ENCODE measurements at regions not wholly inside any gene's neighbourhood (a gene's known extent, or its start where the extent isn't known, plus 50 kb on each side); places are given as distances from the start of the nearest gene placed in this dataset.

DNA sequence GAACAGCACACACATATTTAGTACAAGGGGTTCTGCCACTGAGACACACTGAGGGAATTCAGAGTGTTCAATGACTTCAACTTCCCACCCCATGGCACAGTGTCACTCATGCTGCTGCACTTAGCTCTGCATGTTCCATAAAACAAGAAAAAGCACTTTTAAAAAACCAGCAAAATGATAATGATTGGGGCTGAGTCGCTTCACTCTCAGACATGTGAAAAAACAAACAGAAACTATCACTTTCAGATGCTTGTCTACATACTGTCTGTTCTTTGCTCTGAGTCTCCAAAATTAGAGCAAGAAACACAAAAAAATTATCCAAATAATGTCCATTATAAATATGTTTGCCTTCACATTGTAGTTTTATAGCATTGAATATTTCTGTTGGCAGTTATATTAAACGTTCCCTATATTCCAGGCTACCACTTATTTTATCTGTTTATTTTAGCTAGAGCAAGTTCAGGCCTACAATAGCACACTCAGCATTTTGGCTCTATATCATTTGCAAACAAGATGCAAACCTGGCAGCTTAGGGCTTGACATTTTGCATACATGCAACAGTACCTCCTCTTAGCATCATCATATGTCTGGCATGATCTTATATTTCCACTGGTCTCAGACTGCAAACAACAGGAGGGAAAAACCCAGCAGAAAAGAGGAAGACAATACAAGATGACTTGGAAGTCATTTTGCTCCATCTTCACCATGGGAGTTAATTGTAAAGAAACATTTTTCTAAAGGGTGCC is 398.8 kb downstream of the HACE1 start:
- TF ChIP-seq, protein P1, sequence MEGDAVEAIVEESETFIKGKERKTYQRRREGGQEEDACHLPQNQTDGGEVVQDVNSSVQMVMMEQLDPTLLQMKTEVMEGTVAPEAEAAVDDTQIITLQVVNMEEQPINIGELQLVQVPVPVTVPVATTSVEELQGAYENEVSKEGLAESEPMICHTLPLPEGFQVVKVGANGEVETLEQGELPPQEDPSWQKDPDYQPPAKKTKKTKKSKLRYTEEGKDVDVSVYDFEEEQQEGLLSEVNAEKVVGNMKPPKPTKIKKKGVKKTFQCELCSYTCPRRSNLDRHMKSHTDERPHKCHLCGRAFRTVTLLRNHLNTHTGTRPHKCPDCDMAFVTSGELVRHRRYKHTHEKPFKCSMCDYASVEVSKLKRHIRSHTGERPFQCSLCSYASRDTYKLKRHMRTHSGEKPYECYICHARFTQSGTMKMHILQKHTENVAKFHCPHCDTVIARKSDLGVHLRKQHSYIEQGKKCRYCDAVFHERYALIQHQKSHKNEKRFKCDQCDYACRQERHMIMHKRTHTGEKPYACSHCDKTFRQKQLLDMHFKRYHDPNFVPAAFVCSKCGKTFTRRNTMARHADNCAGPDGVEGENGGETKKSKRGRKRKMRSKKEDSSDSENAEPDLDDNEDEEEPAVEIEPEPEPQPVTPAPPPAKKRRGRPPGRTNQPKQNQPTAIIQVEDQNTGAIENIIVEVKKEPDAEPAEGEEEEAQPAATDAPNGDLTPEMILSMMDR (IDR thresholded peaks at IDR 0.05): no peak
- no peak for TF ChIP-seq POLR2A (IDR thresholded peaks at IDR 0.05)
